Esophagus muscularis mucosa (tissue), 4 donors: ENCODE measurements at regions not wholly inside any gene's neighbourhood (a gene's known extent, or its start where the extent isn't known, plus 50 kb on each side); places are given as distances from the start of the nearest gene placed in this dataset.
"Not testable (repeated sequence)": the region's sequence is repeated elsewhere in the genome, so short reads cannot be mapped to it uniquely, and the experiment has no call there.

Source experiments
- CTCF ChIP-seq, 3 experiments: fragments of 200-600 bp in 2 of 3; fragments of 450-650 bp in 1 of 3; sonication (generic) in 2 of 3; IDR thresholded peaks; one replicate each; pipeline ENCODE4 v1.5.1; 2017 to 2019; ENCODE audit warnings: antibody characterized with exemption in 3 of 3, mild to moderate bottlenecking in 2 of 3, moderate library complexity in 1 of 3
- EP300 ChIP-seq: sonication (generic); formaldehyde crosslinking; IDR thresholded peaks from one replicate; pipeline ENCODE4 v1.6.1; 2017; ENCODE audit warnings: antibody characterized with exemption
- POLR2A ChIP-seq: fragments of 450-650 bp; IDR thresholded peaks from one replicate; pipeline ENCODE4 v1.6.1; 2017; ENCODE audit warnings: antibody characterized with exemption, moderate library complexity, mild to moderate bottlenecking, low read depth
- POLR2AphosphoS5 ChIP-seq, 2 donors: sonication (generic); formaldehyde crosslinking; IDR thresholded peaks; one replicate each; pipeline ENCODE4 v1.6.1; 2017; ENCODE audit warnings: antibody characterized with exemption in 2 of 2

- not testable (repeated sequence) for TF ChIP-seq CTCF (IDR thresholded peaks at IDR 0.05); POLR2AphosphoS5 (IDR thresholded peaks at IDR 0.05); EP300; POLR2A
Observed at GRCh38 chr21:30023056-30023455, 83.3 kb upstream of the GRIK1 start.
